ENCODE measurements at regions not wholly inside any gene's neighbourhood (a gene's known extent, or its start where the extent isn't known, plus 50 kb on each side); places are given as distances from the start of the nearest gene placed in this dataset.

GRCh38 chr1:11387829-11388228 lies 91.1 kb upstream of the DISP3 start:
- DNase-seq (ENCODE audit: low read depth), result no peak
- TF ChIP-seq CTCF (IDR thresholded peaks at IDR 0.05; ENCODE audit: insufficient read depth, low read depth, low read length), result no peak
- H3K4me3 ChIP-seq (ENCODE audit: low read depth, low read length), result no peak overlapping the region

- no peak for DNase-seq (ENCODE audit: low read depth)
- H3K4me3 ChIP-seq (ENCODE audit: low read depth, low read length), result no peak overlapping the region
- TF ChIP-seq CTCF (IDR thresholded peaks at IDR 0.05; ENCODE audit: insufficient read depth, low read depth, low read length), result no peak
Observed at GRCh38 chr1:11388617-11389016, 90.3 kb upstream of the DISP3 start.

GRCh38 chr1:11391327-11391726 lies 87.6 kb upstream of the DISP3 start:
- no peak overlapping the region for H3K4me3 ChIP-seq (ENCODE audit: low read depth, low read length)
- no peak for TF ChIP-seq CTCF (IDR thresholded peaks at IDR 0.05; ENCODE audit: insufficient read depth, low read depth, low read length)
- no peak for DNase-seq (ENCODE audit: low read depth)

- no peak overlapping the region for H3K4me3 ChIP-seq (ENCODE audit: low read depth, low read length)
- no peak for DNase-seq (ENCODE audit: low read depth)
- TF ChIP-seq CTCF (IDR thresholded peaks at IDR 0.05; ENCODE audit: insufficient read depth, low read depth, low read length), result no peak
Observed at GRCh38 chr1:11391886-11392285, 87.1 kb upstream of the DISP3 start.

- no peak for TF ChIP-seq CTCF (IDR thresholded peaks at IDR 0.05; ENCODE audit: insufficient read depth, low read depth, low read length)
- H3K4me3 ChIP-seq (ENCODE audit: low read depth, low read length), result no peak overlapping the region
- no peak for DNase-seq (ENCODE audit: low read depth)
Observed at GRCh38 chr1:11394592-11395245, 84.2 kb upstream of the DISP3 start.

GRCh38 chr1:11395616-11396015 lies 83.3 kb upstream of the DISP3 start:
- TF ChIP-seq CTCF (IDR thresholded peaks at IDR 0.05; ENCODE audit: insufficient read depth, low read depth, low read length), result no peak
- no peak overlapping the region for H3K4me3 ChIP-seq (ENCODE audit: low read depth, low read length)
- no peak for DNase-seq (ENCODE audit: low read depth)

Data from fibroblast of villous mesenchyme (primary cell).